ENCODE measurements at regions not wholly inside any gene's neighbourhood (a gene's known extent, or its start where the extent isn't known, plus 50 kb on each side); places are given as distances from the start of the nearest gene placed in this dataset.

DNA sequence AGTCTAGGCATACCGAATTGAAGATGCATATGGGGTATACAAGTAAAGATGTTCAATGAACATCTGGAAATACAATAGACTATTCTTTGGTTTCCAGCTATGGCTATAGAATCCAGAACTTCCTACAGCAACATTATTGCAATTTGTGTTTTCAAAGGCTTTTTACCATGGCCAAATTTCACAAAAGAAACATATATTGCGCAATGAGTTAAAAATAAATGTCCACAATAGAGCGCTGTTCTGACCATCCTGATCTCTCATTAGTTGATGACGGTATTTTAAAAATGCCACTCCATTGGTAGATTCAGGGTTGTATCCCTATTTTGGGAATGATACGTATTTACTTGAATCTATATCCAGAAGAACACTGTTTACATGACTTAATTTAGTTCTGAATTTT lies 139.2 kb downstream of the LINC00632 start:
- DNase-seq, result no peak

GRCh38 chrX:140860718-140861117 lies 141.7 kb upstream of the SPANXB1 start:
- DNase-seq, result no peak

- DNase-seq, result no peak
These were observed 135.9 kb upstream of the SPANXB1 start for GRCh38 chrX:140866446-140866845.

DNA sequence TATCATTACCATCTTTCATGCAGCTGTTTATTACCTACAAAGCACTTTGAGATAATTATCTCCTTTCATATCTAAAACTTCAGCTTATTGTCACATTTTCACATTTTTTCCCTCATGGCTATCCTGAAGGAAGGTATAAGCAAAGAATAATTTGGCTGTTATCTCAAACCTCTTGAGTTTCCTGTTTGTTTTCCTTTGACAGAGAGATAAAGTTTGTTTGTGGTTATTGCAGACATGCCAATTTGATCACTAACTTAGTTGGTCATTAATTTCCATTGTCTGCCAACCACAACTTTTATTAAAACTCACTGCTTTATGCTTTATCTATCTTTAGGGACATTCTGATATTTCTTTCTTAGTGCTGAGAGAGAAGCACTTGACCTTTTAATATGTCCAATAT lies 89.8 kb upstream of the SPANXB1 start:
- DNase-seq, result no peak

DNA sequence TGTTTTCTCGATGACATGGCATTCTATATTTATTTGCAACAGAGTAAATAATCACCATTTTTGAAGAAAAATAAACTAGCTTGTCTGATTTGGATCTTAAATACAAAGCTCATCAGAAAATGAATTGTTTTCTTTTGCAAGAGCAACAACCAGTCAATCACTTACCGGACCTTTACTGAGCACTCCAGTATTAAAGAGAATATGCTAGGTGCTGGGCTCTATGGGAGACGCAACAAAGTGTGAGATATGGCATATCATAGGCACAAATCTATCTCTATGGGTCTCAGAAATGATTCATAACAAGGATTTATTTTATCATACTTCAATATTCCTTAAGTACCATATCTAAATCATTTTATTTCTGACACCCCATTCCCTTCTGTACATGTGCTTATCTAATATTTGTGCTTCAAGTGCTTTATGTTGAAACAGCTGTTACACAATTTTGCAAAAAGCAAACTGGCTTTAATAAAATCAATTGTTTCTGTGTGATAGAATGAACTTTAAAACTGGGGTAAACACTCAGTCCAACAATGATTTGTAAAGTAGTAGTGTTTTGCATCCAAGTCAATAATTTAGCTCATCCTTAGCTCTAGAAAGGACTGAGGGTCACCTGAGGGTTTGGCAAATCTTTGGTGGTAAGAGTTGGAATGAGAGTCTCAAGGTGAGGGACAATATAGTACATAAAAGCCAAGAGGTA lies 88.4 kb upstream of the SPANXB1 start:
- no peak for DNase-seq

GRCh38 chrX:140916872-140917271 lies 85.5 kb upstream of the SPANXB1 start:
- DNase-seq, result no peak

DNA sequence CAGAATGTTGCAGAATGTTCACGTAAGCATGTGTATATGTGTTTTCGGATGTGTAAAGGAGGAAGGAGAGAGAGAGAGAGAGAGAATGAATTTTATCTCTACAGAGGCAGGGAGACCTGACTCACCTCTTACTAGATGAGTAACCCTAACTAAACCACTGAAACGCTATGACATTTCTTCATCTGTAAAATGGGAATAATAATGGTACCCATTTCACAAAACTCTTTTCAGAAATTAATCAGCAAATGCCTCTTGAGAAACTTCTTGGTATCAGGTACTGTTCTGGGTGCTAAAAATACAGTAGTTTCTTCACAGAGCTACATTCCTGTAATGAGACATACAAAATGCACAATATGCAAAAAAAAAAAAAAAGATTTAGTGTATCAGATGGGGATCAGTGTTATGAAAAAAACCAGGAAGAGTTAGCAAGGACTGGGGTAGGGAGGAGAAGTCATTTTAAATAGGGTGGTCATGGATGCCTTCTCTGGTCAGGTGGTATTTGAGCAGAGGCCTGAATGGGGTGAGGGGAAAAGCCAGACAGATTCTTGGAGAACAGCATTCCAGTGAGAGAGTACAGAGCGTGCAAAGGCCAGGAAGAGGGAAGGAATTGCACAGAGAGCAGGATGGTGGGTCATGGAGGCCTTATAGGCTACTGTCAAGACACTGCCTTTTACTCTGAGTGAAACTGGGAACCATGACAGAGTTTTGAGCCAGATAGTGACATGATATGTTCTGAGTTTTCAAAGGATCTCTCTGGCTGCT lies 84.9 kb upstream of the SPANXB1 start:
- DNase-seq, result no peak

- peak; percentile 18 for DNase-seq
These were observed 83.9 kb upstream of the SPANXB1 start for GRCh38 chrX:140918398-140919038.

DNA sequence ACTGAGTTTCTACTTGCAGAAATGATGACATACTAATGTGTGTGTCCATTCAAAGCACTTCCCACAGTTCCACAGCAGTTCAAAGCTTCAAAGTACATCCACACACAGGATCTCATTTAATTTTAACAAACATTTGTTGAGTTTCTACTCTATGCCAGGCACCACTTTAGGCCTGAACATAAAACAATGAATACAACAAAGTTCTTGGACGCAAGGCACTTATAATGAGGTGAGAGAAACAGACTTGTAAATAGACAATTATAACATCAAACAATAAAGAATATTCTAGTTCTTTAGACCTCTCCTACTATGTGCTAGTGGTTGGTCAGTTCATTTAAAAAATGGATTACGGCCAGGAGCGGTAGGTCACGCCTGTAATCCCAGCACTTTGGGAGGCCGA lies 82.0 kb upstream of the SPANXB1 start:
- DNase-seq, result no peak

GRCh38 chrX:140923118-140923517 lies 79.3 kb upstream of the SPANXB1 start:
- no peak for DNase-seq

DNA sequence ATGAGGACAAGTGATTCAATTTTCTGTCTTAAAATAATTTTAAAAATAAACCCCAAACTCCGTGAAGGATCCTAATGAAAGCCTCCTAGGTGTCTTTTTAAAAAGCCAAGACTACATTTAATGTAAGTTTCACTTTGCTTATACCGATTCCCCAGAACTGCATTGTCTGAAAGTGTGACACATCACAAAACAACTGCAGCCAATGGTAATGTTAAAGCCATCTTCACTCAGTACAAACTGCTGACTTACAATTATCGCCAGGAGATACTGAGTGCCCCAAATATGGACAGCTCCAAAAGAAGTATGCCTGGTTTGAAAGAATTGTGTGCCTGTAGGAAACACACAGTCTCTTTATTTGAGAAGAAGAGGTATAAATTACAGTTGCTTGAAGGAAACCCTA lies 73.7 kb upstream of the SPANXB1 start:
- no peak for DNase-seq

DNA sequence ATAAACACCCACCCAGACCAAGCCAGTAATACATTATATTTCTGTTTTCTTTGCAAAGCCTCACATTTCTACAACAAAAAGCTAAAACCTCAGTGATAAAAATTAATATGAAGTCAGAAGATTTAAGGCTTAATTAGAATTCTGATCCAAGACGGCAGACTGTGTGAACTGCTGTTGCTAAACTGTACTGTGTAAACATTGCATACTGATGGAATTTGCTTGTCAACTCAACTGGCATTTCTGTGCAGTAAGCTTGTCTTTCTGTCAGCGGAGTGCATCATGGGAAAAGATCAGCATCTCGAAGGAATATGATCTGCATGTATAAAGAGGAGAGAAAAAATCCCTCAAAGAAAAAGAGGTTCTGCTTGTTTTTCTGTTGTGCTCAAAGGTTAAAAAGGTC lies 69.4 kb upstream of the SPANXB1 start:
- DNase-seq, result no peak

- no peak for DNase-seq
These were observed 68.3 kb upstream of the SPANXB1 start for GRCh38 chrX:140933874-140934655.

DNA sequence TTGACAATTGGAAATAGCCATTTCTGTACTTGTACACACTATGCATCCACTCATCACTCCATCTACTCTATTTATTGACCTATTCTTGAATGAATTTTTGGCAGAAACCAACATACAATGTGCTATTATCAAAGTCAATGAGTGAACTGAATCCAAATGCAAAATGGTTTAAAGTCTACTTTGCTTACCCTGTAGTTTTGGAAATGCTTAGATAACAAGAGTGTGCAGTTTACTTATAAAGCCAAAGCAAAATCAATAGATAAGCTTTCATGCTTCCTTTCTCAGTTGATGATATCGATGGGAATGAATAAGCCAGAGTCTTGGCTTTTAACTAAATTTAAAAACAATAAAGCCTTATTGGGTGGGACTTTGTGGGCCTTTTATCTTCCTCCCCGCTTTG lies 58.9 kb upstream of the SPANXB1 start:
- no peak for DNase-seq

DNA sequence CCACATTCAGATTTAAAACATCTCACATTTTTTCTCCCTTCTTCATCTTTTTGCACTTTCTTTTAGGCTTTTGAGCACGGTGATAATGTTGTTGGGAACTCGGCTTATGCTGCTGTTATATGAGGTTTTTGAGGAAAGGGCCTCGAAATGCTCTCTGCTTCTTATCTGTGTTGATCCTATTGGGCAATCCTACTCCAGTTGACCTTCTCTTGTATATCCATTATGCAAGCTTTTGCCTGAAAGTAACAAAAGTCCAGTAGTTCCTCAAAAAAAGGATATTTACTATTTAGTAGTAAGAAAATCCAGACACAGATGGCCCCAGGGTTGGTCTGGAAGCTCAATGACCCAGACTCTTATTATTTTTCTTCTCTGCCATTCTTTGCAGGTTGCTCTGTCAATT lies 57.7 kb upstream of the SPANXB1 start:
- DNase-seq, result no peak

DNA sequence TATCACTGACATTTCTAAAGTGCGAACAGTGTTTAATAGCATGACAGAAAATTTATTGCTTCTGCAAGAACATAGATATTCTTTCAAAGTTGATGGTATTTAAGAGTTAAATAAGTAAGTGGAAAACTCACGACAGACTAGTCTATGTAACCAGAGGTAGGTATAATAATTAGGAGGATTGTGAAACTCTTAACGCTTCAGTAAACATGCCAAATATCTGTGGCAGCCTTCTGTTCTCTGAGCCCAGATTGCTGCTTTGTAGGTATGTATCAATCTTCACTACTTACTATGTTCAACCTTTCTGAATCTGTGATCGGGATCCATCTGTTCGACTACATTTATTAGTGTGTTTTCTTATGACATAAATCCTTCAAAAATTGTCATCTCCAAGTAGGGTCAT lies 53.6 kb upstream of the SPANXB1 start:
- no peak for DNase-seq

- no peak for DNase-seq
These were observed 53.2 kb upstream of the SPANXB1 start for GRCh38 chrX:140949233-140949632.

Measured in NCI-H1105 (cell line).